Mucosa of descending colon (tissue), 3 donors: ENCODE measurements at regions not wholly inside any gene's neighbourhood (a gene's known extent, or its start where the extent isn't known, plus 50 kb on each side); places are given as distances from the start of the nearest gene placed in this dataset.

ENCODE experiments used
- ATAC-seq: fragments of 200-7000 bp; cut with Tn5 transposase; one replicate; pipeline ENCODE4 v1.9.1; 2020; ENCODE audit warnings: mild to moderate bottlenecking, moderate library complexity
- DNase-seq, 3 donors: peaks; one replicate each; pipeline ENCODE4 v3.0.0-alpha.2; 2020
- H3K36me3 ChIP-seq: fragments of 200-600 bp; one replicate; pipeline ENCODE4 v1.8.0; 2021; ENCODE audit warnings: low read depth, mild to moderate bottlenecking
- H3K4me1 ChIP-seq: fragments of 200-600 bp; one replicate; pipeline ENCODE4 v1.8.0; 2021; ENCODE audit warnings: low read depth, mild to moderate bottlenecking
- H3K4me3 ChIP-seq: fragments of 200-600 bp; one replicate; pipeline ENCODE4 v1.8.0; 2021; ENCODE audit warnings: mild to moderate bottlenecking
- H3K9me3 ChIP-seq: fragments of 200-600 bp; one replicate; pipeline ENCODE4 v1.8.0; 2021; ENCODE audit warnings: mild to moderate bottlenecking
- CTCF ChIP-seq: fragments of 200-600 bp; IDR thresholded peaks from one replicate; pipeline ENCODE4 v1.8.0; 2022; ENCODE audit warnings: antibody characterized with exemption, mild to moderate bottlenecking
- intact Hi-C, 2 donors: fragments of 100-400 bp; cut with DNase I in 1 of 2; cut with micrococcal nuclease in 1 of 2; formaldehyde crosslinking; loops; one replicate each; pipeline versions ENCODE4 v1.11.0 to v1.11.1; 2022; cut with DNase I, micrococcal nuclease
- donor health status: DM: no; HTN: no; CAD: no; lungs with moderate emphysema.
- donor health status: DM: no; HTN: no; CAD: no.
- donor health status: DM: no; HTN: yes; CAD: no.

- H3K4me3 ChIP-seq, result no peak overlapping the region
- H3K4me1 ChIP-seq, result no peaks in the 10 kb centered on the region
- DNase-seq, result no peak
- TF ChIP-seq CTCF, result no peak
- intact Hi-C loops, result no loop called here
- ATAC-seq, result no peak
- no peaks in the 10 kb centered on the region for H3K36me3 ChIP-seq
- H3K9me3 ChIP-seq, result no peaks in the 10 kb centered on the region
Observed at GRCh38 chr15:96027501-96027900, 303.0 kb upstream of the NR2F2 start.

- no peaks in the 10 kb centered on the region for H3K36me3 ChIP-seq
Observed at GRCh38 chr15:96028620-96029019, 301.9 kb upstream of the NR2F2 start.

GRCh38 chr15:96029172-96029571 is 301.3 kb upstream of the NR2F2 start:
- H3K36me3 ChIP-seq, result no peaks in the 10 kb centered on the region
- ATAC-seq (no peak), DNase-seq (no peak)
- no peak for TF ChIP-seq CTCF
- H3K9me3 ChIP-seq, result no peaks in the 10 kb centered on the region
- no peak overlapping the region for H3K4me3 ChIP-seq
- no peaks in the 10 kb centered on the region for H3K4me1 ChIP-seq
- intact Hi-C loops, result no loop called here

More at GRCh38 chr15:96028620-96029019, 301.9 kb upstream of the NR2F2 start:
- Histone ChIP-seq H3K4me3 (no peak overlapping the region), H3K4me1 (no peaks in the 10 kb centered on the region), H3K9me3 (no peaks in the 10 kb centered on the region)
- intact Hi-C loops, result no loop called here
- ATAC-seq (no peak), DNase-seq (no peak)
- TF ChIP-seq CTCF, result no peak

- intact Hi-C loops, result no loop called here
- ATAC-seq (no peak), DNase-seq (no peak)
- no peak for TF ChIP-seq CTCF
- Histone ChIP-seq H3K36me3 (no peaks in the 10 kb centered on the region), H3K9me3 (no peaks in the 10 kb centered on the region), H3K4me3 (no peak overlapping the region), H3K4me1 (no peaks in the 10 kb centered on the region)
Observed at GRCh38 chr15:96031426-96032110, 298.9 kb upstream of the NR2F2 start.

- H3K4me1 ChIP-seq, result no peaks in the 10 kb centered on the region
- ATAC-seq (no peak), DNase-seq (no peak)
- no peaks in the 10 kb centered on the region for H3K36me3 ChIP-seq
- no peaks in the 10 kb centered on the region for H3K9me3 ChIP-seq
- intact Hi-C loops, result no loop called here
- TF ChIP-seq CTCF, result no peak
- H3K4me3 ChIP-seq, result no peak overlapping the region
Observed at GRCh38 chr15:96035091-96035490, 295.4 kb upstream of the NR2F2 start.

GRCh38 chr15:96035635-96036034 is 294.9 kb upstream of the NR2F2 start:
- intact Hi-C loops, result no loop called here
- Histone ChIP-seq H3K4me3 (no peak overlapping the region), H3K4me1 (no peaks in the 10 kb centered on the region), H3K9me3 (no peaks in the 10 kb centered on the region), H3K36me3 (no peaks in the 10 kb centered on the region)
- no peak for ATAC-seq
- no peak for TF ChIP-seq CTCF
- DNase-seq, result no peak
